ENCODE measurements at regions not wholly inside any gene's neighbourhood (a gene's known extent, or its start where the extent isn't known, plus 50 kb on each side); places are given as distances from the start of the nearest gene placed in this dataset.

- Histone ChIP-seq H3K14ac (replicated peaks; ENCODE audit: low read depth, low read length) (no peak overlapping the region), H4K8ac (ENCODE audit: low read depth in 2 of 2, low read length in 2 of 2) (no peak overlapping the region), H2AK9ac (replicated peaks; ENCODE audit: low read depth, low read length, poor library complexity) (no peak overlapping the region), H3K4me3 (ENCODE audit: insufficient read depth, low read depth, low read length) (no peak overlapping the region), H3K4ac (ENCODE audit: low read depth, low read length) (no peak overlapping the region), H3K4me1 (ENCODE audit: control insufficient read depth, insufficient read depth, low read length) (no peaks in the 10 kb centered on the region), H3K27ac (ENCODE audit: insufficient read depth, low read length) (no peak overlapping the region), H3K27me3 (ENCODE audit: control insufficient read depth, insufficient read depth, low read length) (no peaks in the 10 kb centered on the region), H3K9ac (ENCODE audit: low read depth, low read length) (no peak overlapping the region), H2BK120ac (ENCODE audit: low read depth, low read length) (no peak overlapping the region), H3K36me3 (ENCODE audit: control insufficient read depth, insufficient read depth, low read length) (no peaks in the 10 kb centered on the region), H3K4me2 (ENCODE audit: low read depth, low read length) (no peak overlapping the region), H3K79me1 (ENCODE audit: low read depth in 1 of 2, low read length in 2 of 2) (no peaks in the 10 kb centered on the region), H2BK5ac (ENCODE audit: low read depth, low read length, poor library complexity, severe bottlenecking) (no peak overlapping the region), H4K91ac (ENCODE audit: insufficient read depth, low read depth, low read length) (no peak overlapping the region), H2AK5ac (ENCODE audit: low read depth, low read length) (no peak overlapping the region), H2BK20ac (ENCODE audit: low read depth, low read length) (no peak overlapping the region), H4K5ac (ENCODE audit: low read depth, low read length) (no peak overlapping the region), H2BK15ac (ENCODE audit: low read depth, low read length) (no peak overlapping the region), H4K20me1 (ENCODE audit: insufficient read depth, low read length) (no peaks in the 10 kb centered on the region), H3K18ac (ENCODE audit: low read depth, low read length) (no peak overlapping the region), H2AFZ (replicated peaks; ENCODE audit: low read length, poor library complexity) (no peak overlapping the region), H3K56ac (ENCODE audit: extremely low read depth, insufficient read depth, low read length) (no peak overlapping the region), H3K23ac (ENCODE audit: low read depth, low read length) (no peak overlapping the region), H3K9me1 (ENCODE audit: insufficient read depth, low read length) (no peaks in the 10 kb centered on the region; the same call in 1 of the 2 replicates), H3K9me3 (ENCODE audit: control insufficient read depth, insufficient read depth, low read length) (no peaks in the 10 kb centered on the region)
- intact Hi-C loops (cut with micrococcal nuclease) = no loop called here
- TF ChIP-seq CEBPB (IDR thresholded peaks at IDR 0.05; ENCODE audit: low read depth, low read length) (no peak), POLR2A (IDR thresholded peaks at IDR 0.05; ENCODE audit: low read depth, low read length) (no peak), BHLHE40 (IDR thresholded peaks at IDR 0.05; ENCODE audit: low read depth, low read length) (no peak), MXI1 (IDR thresholded peaks at IDR 0.05; ENCODE audit: borderline replicate concordance, low read depth, low read length) (no peak), RCOR1 (IDR thresholded peaks at IDR 0.05; ENCODE audit: insufficient replicate concordance, low read length) (no peak)
- BruUV-seq (replicated peaks) = no TSS peak
- dilution Hi-C loops (cut with HindIII; ENCODE audit: low sequenced_read_pairs, unreplicated experiment) = no loop called here
- in situ Hi-C loops (cut with MboI; ENCODE audit: low sequenced_read_pairs) = no loop called here
- DNase-seq (no peak), ATAC-seq (ENCODE audit: low read depth) (no peak)
- 100% methylated on average over 1 of the region's 1 CpG; no CpG with 5 or more reads in 1 of the 2 experiments for WGBS, 2 experiments (ENCODE audit: extremely low coverage in 2 of 2, insufficient read length in 1 of 2)
- ChIA-PET CTCF (no interaction called here), POLR2A (ENCODE audit: unreplicated experiment) (no interaction called here)
Observed at GRCh38 chr21:25459993-25460392, 147.3 kb downstream of the MRPL39 start.

All from IMR-90 (cell line).